C4-2B (cell line): ENCODE measurements at regions not wholly inside any gene's neighbourhood (a gene's known extent, or its start where the extent isn't known, plus 50 kb on each side); places are given as distances from the start of the nearest gene placed in this dataset.

ENCODE experiments used
- H3K27ac ChIP-seq: fragments of 450-650 bp; 2 replicates; pipeline ENCODE4 v1.5.1; 2017
- ZFX ChIP-seq: fragments of 450-650 bp; IDR thresholded peaks from 2 replicates; pipeline ENCODE4 v1.6.1; 2017
- TF ChIP-seq, protein P1 (sequence below): fragments of 450-650 bp; conservative IDR thresholded peaks from 2 replicates; pipeline ENCODE4 v1.5.1; 2017; ENCODE audit warnings: mild to moderate bottlenecking

DNA sequence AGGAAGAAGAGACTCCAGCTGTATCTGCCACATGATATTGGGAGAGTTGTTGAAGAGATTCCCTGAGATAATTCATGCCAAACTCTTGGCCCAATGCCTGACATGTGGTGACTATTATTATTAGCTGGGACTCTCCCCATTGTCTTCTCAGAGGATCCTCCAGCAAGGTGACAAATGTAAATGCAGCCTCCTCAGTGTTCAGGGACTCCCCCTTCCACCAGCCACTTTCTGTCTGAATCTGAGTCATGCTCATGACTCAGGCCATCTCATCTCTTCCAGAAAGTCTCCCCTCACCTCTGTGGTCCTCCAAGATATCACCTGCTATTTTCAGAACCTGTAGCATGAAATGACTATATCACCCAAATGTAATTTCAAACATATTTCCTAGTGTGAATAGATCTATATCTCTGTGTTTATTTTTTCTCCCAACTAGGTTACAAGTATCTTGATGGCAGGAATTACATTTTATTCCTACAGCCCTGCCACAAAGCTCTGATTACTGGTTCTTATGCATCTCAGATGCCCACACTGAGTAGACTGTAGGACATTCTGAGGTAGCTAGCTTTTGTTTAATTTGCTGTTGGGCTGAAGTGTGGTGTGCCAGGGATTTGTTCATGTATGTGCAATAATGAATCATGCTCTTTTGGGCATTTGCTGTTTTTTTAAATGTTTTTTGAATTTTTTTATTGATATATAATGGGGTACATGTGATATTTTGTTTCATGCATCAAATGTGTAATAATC is 126.6 kb upstream of the IL12B start:
- no peak for TF ChIP-seq ZFX
- TF ChIP-seq, protein P1, sequence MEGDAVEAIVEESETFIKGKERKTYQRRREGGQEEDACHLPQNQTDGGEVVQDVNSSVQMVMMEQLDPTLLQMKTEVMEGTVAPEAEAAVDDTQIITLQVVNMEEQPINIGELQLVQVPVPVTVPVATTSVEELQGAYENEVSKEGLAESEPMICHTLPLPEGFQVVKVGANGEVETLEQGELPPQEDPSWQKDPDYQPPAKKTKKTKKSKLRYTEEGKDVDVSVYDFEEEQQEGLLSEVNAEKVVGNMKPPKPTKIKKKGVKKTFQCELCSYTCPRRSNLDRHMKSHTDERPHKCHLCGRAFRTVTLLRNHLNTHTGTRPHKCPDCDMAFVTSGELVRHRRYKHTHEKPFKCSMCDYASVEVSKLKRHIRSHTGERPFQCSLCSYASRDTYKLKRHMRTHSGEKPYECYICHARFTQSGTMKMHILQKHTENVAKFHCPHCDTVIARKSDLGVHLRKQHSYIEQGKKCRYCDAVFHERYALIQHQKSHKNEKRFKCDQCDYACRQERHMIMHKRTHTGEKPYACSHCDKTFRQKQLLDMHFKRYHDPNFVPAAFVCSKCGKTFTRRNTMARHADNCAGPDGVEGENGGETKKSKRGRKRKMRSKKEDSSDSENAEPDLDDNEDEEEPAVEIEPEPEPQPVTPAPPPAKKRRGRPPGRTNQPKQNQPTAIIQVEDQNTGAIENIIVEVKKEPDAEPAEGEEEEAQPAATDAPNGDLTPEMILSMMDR: no peak
- no peak overlapping the region for H3K27ac ChIP-seq

DNA sequence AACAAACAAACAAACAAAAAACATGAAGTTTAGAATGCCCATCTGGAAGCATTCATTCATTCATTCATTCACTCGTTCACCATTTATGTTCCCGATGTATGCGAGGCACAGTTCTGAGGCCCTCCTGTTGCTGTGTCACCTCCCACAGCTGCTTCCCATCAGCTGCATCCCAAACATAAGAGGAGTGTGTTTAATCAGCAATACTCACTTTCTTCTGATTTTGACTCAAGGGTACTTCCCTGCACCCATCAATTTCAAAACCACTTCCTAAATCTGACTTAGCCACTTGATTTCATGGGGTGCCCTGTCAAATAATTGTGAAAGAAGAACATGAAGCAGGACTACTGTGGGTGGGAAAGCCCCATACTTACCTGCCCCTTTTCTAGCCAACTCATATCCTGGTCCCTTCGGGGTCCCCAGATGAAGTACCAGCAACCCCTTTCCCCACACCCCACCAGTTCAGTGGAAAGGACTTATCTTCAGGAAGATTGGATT is 128.0 kb upstream of the IL12B start:
- no peak for TF ChIP-seq ZFX
- TF ChIP-seq, protein P1: no peak
- no peak overlapping the region for H3K27ac ChIP-seq

DNA sequence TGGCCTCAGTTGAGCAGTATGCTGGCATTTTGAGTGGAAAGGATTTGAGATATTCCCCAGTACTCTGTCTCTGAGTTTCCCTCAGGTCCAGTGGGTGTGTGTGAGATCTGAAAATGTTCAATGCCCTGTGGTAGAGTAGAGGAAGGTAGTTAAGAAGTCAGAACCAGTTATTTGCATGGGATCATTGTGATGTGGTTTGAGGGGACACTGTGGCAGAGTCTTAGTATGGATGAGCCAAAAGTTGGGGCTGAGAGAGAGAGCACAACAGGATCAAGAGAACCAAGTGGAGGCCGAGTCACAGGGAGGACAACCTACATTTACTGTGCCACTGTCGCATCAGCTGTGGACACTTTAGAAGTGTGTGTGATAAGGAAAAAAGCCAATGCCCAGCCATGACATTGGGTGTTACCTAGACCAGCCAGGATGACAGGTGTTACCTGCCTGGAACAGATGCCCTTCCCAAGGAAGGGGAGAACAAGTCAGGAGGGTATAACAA is 128.9 kb upstream of the IL12B start:
- no peak overlapping the region for H3K27ac ChIP-seq
- TF ChIP-seq, protein P1: no peak
- TF ChIP-seq ZFX: no peak

DNA sequence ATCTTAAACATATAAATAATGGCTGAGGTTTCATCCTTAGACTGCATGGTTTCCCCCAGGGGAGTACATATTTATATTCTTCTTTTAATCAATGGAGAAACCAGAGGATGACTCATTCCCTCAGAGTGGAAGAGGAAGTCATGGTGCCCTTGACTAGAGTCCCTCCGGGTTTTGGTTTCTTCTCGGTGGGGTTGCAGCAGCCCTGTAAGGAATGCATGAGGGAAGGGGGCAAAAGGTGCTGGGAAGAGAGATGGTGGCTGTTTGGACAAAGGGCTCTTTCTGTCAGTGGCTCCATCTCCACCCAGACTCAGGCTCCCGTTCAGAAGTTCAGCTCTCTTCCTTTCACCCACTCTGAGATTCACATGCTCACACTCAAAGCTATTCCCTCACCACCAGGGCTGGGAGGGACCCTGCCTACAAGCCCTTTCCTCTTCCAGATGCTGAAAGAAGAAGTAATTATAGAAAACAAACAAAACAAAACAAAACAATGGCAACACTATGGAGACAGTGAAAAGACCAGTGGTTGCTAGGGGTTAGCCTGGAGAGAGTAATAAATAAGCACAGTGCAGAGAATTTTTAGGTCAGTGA is 129.8 kb upstream of the IL12B start:
- no peak for TF ChIP-seq ZFX
- TF ChIP-seq, protein P1: no peak
- H3K27ac ChIP-seq: no peak overlapping the region

DNA sequence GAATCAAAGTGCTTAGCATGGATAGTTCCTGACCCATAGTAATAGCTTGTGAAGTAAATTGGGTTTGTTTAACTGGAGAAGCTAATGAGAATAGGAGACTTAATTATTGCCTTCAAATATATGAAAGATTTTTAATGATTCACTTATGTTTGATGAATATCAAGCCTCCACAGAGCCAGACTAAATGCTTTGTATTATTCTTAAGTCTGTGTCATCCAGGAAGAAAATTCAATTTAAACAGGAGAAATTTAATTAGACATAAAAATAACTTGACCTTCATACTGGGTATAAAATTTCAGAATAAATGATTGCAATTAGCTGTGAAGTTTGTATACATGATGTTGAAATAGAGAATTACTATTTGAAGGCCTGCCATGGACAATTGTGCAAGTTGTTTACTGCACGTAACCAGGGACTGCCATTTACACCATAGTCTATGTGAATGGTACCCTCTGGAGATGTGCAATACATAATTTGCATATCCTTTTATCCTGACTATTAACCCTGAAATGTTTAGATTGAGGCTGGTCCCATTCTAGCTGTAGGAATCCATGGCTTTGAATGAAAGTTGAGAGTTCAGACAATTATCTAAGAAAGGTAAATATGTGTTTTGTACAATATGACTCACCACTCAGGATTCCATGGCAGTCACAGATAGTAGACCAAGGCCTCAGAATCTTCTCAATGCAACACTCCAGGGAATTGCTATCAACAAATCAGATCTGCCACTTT is 133.5 kb upstream of the IL12B start:
- TF ChIP-seq ZFX: no peak
- TF ChIP-seq, protein P1: no peak
- H3K27ac ChIP-seq: no peak overlapping the region

DNA sequence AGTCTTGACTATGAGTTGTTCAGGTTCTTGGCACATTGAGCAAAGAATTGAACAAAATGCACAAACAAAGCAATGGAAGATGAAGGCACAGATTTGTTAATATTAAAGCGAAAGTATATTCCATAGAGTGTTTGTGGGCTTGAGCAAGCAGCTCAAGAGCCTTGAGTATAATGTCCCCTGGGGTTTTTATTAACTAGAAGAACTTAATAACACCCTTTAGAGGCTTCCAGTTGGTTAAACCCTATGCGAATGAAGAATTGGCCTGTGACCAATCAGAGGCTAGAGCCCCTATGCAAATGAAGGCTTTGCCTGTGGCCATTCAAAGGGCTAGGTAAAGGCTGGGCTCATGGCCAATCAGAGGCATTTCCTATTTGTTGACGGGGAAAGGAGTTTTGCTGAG is 135.3 kb upstream of the IL12B start:
- TF ChIP-seq ZFX: no peak
- TF ChIP-seq, protein P1: no peak
- no peak overlapping the region for H3K27ac ChIP-seq

DNA sequence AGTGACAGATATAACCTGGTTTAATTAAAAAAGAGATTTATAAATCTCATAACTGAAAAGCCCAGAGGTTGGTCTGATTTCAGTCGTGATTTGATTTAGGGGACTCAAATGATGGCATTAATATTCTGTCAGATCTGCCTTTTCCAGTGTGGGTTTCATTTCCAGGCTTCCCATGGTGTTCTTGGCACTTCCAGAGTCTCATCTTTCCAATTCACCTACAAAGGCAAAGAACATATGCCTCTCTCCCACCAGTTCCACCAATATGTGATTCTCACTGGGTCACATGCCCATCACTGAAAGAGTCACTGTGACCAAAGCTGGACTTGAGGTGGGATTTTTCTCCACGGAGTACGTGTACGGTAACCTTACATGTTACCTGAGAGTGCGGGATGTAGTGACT is 137.4 kb upstream of the IL12B start:
- TF ChIP-seq, protein P1: no peak
- no peak for TF ChIP-seq ZFX
- H3K27ac ChIP-seq: no peak overlapping the region
